22Rv1 (cell line): ENCODE measurements at regions not wholly inside any gene's neighbourhood (a gene's known extent, or its start where the extent isn't known, plus 50 kb on each side); places are given as distances from the start of the nearest gene placed in this dataset.

Experiments
- CTCF ChIP-seq: fragments of 450-650 bp; IDR thresholded peaks from 2 replicates; pipeline ENCODE4 v1.5.1; 2017; ENCODE audit warnings: mild to moderate bottlenecking
- ZFX ChIP-seq: fragments of 450-650 bp; IDR thresholded peaks from 2 replicates; pipeline ENCODE4 v1.6.1; 2017; ENCODE audit warnings: antibody characterized with exemption, borderline replicate concordance

- TF ChIP-seq CTCF: no peak
- no peak for TF ChIP-seq ZFX
Observed at GRCh38 chr10:128657548-128657947, 531.3 kb upstream of the MKI67 start.
